H1 (cell line): ENCODE measurements at regions not wholly inside any gene's neighbourhood (a gene's known extent, or its start where the extent isn't known, plus 50 kb on each side); places are given as distances from the start of the nearest gene placed in this dataset.

ENCODE experiments used
- CEBPB ChIP-seq: IDR thresholded peaks from 2 replicates; pipeline ENCODE4 v1.6.1; 2012; ENCODE audit warnings: low read depth, low read length
- JUND ChIP-seq: IDR thresholded peaks from 2 replicates; pipeline ENCODE4 v1.6.1; 2011; ENCODE audit warnings: mild to moderate bottlenecking, improper control_type of control experiment, low read length
- POLR2A ChIP-seq, 2 experiments: IDR thresholded peaks; 1 replicate in 1 of 2; 2 replicates in 1 of 2; pipeline ENCODE4 v1.6.1; 2011; ENCODE audit warnings: low read depth in 2 of 2, low read length in 2 of 2, mild to moderate bottlenecking in 2 of 2; ENCODE audit errors: control extremely low read depth in 1 of 2
- POLR2AphosphoS5 ChIP-seq: IDR thresholded peaks from 2 replicates; pipeline ENCODE4 v1.6.1; 2011; ENCODE audit warnings: low read depth, low read length
- SIN3A ChIP-seq, 2 experiments: IDR thresholded peaks in 1 of 2; conservative IDR thresholded peaks in 1 of 2; 2 replicates each; pipeline ENCODE4 v1.6.1; 2011 to 2012; ENCODE audit warnings: low read length in 2 of 2, improper control_type of control experiment in 1 of 2, low read depth in 1 of 2, mild to moderate bottlenecking in 1 of 2
- SP2 ChIP-seq: IDR thresholded peaks from 2 replicates; pipeline ENCODE4 v1.6.1; 2012; ENCODE audit warnings: mild to moderate bottlenecking, low read length, inconsistent platforms
- SRF ChIP-seq: IDR thresholded peaks from 2 replicates; pipeline ENCODE4 v1.6.1; 2011; ENCODE audit warnings: mild to moderate bottlenecking, low read depth, low read length, moderate library complexity
- TF ChIP-seq, protein P1 (sequence below), 3 experiments: IDR thresholded peaks; 1 replicate in 2 of 3; 2 replicates in 1 of 3; pipeline versions ENCODE4 v1.5.1 to v1.6.1; 2011; ENCODE audit warnings: low read length in 3 of 3, mild to moderate bottlenecking in 3 of 3, inconsistent platforms in 2 of 3, low read depth in 1 of 3, moderate library complexity in 1 of 3; ENCODE audit not compliant: insufficient read depth in 1 of 3; ENCODE audit errors: control extremely low read depth in 1 of 3

DNA sequence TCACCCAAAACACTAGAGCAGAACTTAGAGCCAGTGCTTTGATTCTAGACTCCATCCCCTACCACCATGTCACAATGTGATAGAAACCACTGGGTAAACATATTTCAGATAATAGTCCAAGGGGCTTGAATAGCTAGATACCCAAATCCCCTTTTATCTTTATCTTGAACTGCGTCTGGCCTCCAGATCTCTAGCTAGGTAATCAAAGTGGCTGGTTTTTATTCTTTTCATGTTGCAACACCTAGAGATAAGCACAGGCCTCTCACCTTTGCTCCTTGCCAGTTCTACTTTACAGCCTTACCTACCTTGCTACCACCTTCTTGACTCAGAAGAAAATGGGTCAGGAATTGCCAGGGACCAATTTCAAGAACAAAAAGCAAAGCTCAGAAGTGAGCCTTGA is 171.2 kb downstream of the C1D start:
- TF ChIP-seq JUND (no peak), POLR2AphosphoS5 (no peak), POLR2A (IDR thresholded peaks at IDR 0.05; ENCODE audit: control extremely low read depth in 1 of 2, low read depth in 2 of 2, low read length in 2 of 2) (no peak), SIN3A (conservative IDR thresholded peaks at IDR 0.05 in 1 of 2, IDR thresholded peaks at IDR 0.05 in 1 of 2; ENCODE audit: low read depth in 1 of 2, low read length in 2 of 2) (no peak), SP2 (no peak), CEBPB (no peak), SRF (no peak)
- TF ChIP-seq, protein P1, sequence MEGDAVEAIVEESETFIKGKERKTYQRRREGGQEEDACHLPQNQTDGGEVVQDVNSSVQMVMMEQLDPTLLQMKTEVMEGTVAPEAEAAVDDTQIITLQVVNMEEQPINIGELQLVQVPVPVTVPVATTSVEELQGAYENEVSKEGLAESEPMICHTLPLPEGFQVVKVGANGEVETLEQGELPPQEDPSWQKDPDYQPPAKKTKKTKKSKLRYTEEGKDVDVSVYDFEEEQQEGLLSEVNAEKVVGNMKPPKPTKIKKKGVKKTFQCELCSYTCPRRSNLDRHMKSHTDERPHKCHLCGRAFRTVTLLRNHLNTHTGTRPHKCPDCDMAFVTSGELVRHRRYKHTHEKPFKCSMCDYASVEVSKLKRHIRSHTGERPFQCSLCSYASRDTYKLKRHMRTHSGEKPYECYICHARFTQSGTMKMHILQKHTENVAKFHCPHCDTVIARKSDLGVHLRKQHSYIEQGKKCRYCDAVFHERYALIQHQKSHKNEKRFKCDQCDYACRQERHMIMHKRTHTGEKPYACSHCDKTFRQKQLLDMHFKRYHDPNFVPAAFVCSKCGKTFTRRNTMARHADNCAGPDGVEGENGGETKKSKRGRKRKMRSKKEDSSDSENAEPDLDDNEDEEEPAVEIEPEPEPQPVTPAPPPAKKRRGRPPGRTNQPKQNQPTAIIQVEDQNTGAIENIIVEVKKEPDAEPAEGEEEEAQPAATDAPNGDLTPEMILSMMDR (IDR thresholded peaks at IDR 0.05; ENCODE audit: control extremely low read depth in 1 of 3, insufficient read depth in 1 of 3, low read depth in 1 of 3, low read length in 3 of 3), result no peak
